HG03457 (cell line): ENCODE measurements at regions not wholly inside any gene's neighbourhood (a gene's known extent, or its start where the extent isn't known, plus 50 kb on each side); places are given as distances from the start of the nearest gene placed in this dataset.
"Not testable (repeated sequence)": the region's sequence is repeated elsewhere in the genome, so short reads cannot be mapped to it uniquely, and the experiment has no call there.

Experiments
- ATAC-seq: cut with Tn5 transposase; IDR thresholded peaks from one replicate; pipeline ENCODE4 v1.9.1; 2021; ENCODE audit warnings: moderate number of reproducible peaks; ENCODE audit not compliant: unreplicated experiment

GRCh38 chr6:137313928-137314855 lies 95.0 kb upstream of the IFNGR1 start:
- no peak for ATAC-seq

GRCh38 chr6:137313211-137313610 lies 94.0 kb upstream of the IFNGR1 start:
- ATAC-seq = no peak

GRCh38 chr6:137311940-137312339 lies 92.8 kb upstream of the IFNGR1 start:
- ATAC-seq = no peak

GRCh38 chr6:137309078-137309762 lies 90.0 kb upstream of the IFNGR1 start:
- no peak for ATAC-seq

GRCh38 chr6:137307163-137307854 lies 88.1 kb upstream of the IFNGR1 start:
- ATAC-seq = no peak

GRCh38 chr6:137305691-137306090 lies 86.5 kb upstream of the IFNGR1 start:
- ATAC-seq = no peak

- no peak for ATAC-seq
Measured at GRCh38 chr6:137304020-137304780, 85.0 kb upstream of the IFNGR1 start.

GRCh38 chr6:137303441-137303840 lies 84.3 kb upstream of the IFNGR1 start:
- no peak for ATAC-seq

- ATAC-seq = no peak
Measured at GRCh38 chr6:137299681-137300080, 80.5 kb upstream of the IFNGR1 start.

- no peak for ATAC-seq
Measured at GRCh38 chr6:137297887-137298286, 78.7 kb upstream of the IFNGR1 start.

GRCh38 chr6:137292326-137292725 lies 73.1 kb upstream of the IFNGR1 start:
- not testable (repeated sequence) for ATAC-seq

- ATAC-seq = no peak
Measured at GRCh38 chr6:137291441-137291840, 72.3 kb upstream of the IFNGR1 start.

- no peak for ATAC-seq
Measured at GRCh38 chr6:137290601-137291261, 71.5 kb upstream of the IFNGR1 start.

GRCh38 chr6:137286916-137287315 lies 67.7 kb upstream of the IFNGR1 start:
- no peak for ATAC-seq

GRCh38 chr6:137286368-137286767 lies 67.2 kb upstream of the IFNGR1 start:
- ATAC-seq = no peak

- ATAC-seq = no peak
Measured at GRCh38 chr6:137284811-137285110, 65.6 kb upstream of the IFNGR1 start.

GRCh38 chr6:137283940-137284810 lies 65.0 kb upstream of the IFNGR1 start:
- no peak for ATAC-seq

GRCh38 chr6:137283080-137283479 lies 63.9 kb upstream of the IFNGR1 start:
- no peak for ATAC-seq

GRCh38 chr6:137282254-137282653 lies 63.1 kb upstream of the IFNGR1 start:
- no peak for ATAC-seq
